ENCODE measurements at regions not wholly inside any gene's neighbourhood (a gene's known extent, or its start where the extent isn't known, plus 50 kb on each side); places are given as distances from the start of the nearest gene placed in this dataset.

GRCh38 chr6:66245231-66245630 lies 538.2 kb upstream of the EYS start:
- Histone ChIP-seq H3K4me1 (ENCODE audit: insufficient read depth) (no peaks in the 10 kb centered on the region), H3K4me2 (no peak overlapping the region), H2AFZ (no peak overlapping the region), H4K20me1 (ENCODE audit: insufficient read depth, poor library complexity, severe bottlenecking) (no peaks in the 10 kb centered on the region), H3K4me3 (no peak overlapping the region), H3K79me2 (no peaks in the 10 kb centered on the region), H3K9me3 (ENCODE audit: low read depth) (no peaks in the 10 kb centered on the region), H3K36me3 (replicated peaks; ENCODE audit: insufficient read depth, low read depth) (no peaks in the 10 kb centered on the region), H3K27ac (no peak overlapping the region), H3K27me3 (no peaks in the 10 kb centered on the region), H3K9me2 (replicated peaks; ENCODE audit: insufficient read depth) (no peaks in the 10 kb centered on the region)
- 55% methylated on average over 1 of the region's 1 CpG for WGBS (ENCODE audit: low lambda C conversion rate, missing lambda C conversion rate)
- DNase-seq (ENCODE audit: low spot score) = no peak
- TF ChIP-seq, protein P1, sequence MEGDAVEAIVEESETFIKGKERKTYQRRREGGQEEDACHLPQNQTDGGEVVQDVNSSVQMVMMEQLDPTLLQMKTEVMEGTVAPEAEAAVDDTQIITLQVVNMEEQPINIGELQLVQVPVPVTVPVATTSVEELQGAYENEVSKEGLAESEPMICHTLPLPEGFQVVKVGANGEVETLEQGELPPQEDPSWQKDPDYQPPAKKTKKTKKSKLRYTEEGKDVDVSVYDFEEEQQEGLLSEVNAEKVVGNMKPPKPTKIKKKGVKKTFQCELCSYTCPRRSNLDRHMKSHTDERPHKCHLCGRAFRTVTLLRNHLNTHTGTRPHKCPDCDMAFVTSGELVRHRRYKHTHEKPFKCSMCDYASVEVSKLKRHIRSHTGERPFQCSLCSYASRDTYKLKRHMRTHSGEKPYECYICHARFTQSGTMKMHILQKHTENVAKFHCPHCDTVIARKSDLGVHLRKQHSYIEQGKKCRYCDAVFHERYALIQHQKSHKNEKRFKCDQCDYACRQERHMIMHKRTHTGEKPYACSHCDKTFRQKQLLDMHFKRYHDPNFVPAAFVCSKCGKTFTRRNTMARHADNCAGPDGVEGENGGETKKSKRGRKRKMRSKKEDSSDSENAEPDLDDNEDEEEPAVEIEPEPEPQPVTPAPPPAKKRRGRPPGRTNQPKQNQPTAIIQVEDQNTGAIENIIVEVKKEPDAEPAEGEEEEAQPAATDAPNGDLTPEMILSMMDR (IDR thresholded peaks at IDR 0.05; ENCODE audit: poor library complexity) = no peak
- TF ChIP-seq EZH2phosphoT487 (IDR thresholded peaks at IDR 0.05; ENCODE audit: low read depth, severe bottlenecking, unreplicated experiment) (no peak), EZH2 (IDR thresholded peaks at IDR 0.05; ENCODE audit: borderline replicate concordance) (no peak)

DNA sequence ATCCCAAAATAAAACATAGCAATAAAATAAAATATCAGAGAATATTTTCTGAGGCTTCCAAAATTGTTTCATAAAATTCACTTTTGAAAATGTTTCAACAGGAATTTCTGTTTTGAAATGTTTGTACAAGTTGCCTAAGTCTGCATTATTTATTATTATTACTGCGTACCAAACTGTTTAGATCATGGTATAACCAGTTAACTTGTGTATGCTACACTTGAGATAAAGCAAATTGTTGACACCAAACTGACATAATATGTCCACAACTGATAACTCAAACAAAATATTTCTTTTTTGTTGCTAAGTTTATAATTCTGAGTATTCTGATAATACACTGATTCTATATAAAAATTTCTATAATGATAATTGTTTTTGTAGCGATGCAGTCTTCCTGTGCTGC lies 531.8 kb upstream of the EYS start:
- Histone ChIP-seq H3K79me2 (no peaks in the 10 kb centered on the region), H3K9me3 (ENCODE audit: low read depth) (no peaks in the 10 kb centered on the region), H3K4me3 (no peak overlapping the region), H4K20me1 (ENCODE audit: insufficient read depth, poor library complexity, severe bottlenecking) (no peaks in the 10 kb centered on the region), H3K4me2 (no peak overlapping the region), H3K36me3 (replicated peaks; ENCODE audit: insufficient read depth, low read depth) (no peaks in the 10 kb centered on the region), H2AFZ (no peak overlapping the region), H3K27me3 (no peaks in the 10 kb centered on the region), H3K27ac (no peak overlapping the region), H3K4me1 (ENCODE audit: insufficient read depth) (no peaks in the 10 kb centered on the region), H3K9me2 (replicated peaks; ENCODE audit: insufficient read depth) (no peaks in the 10 kb centered on the region)
- 87% methylated on average over 2 of the region's 2 CpGs for WGBS (ENCODE audit: low lambda C conversion rate, missing lambda C conversion rate)
- no peak for TF ChIP-seq EZH2 (IDR thresholded peaks at IDR 0.05; ENCODE audit: borderline replicate concordance)
- TF ChIP-seq EZH2phosphoT487 (IDR thresholded peaks at IDR 0.05; ENCODE audit: low read depth, severe bottlenecking, unreplicated experiment) = no peak
- TF ChIP-seq, protein P1 (IDR thresholded peaks at IDR 0.05; ENCODE audit: poor library complexity) = no peak
- no peak for DNase-seq (ENCODE audit: low spot score)

DNA sequence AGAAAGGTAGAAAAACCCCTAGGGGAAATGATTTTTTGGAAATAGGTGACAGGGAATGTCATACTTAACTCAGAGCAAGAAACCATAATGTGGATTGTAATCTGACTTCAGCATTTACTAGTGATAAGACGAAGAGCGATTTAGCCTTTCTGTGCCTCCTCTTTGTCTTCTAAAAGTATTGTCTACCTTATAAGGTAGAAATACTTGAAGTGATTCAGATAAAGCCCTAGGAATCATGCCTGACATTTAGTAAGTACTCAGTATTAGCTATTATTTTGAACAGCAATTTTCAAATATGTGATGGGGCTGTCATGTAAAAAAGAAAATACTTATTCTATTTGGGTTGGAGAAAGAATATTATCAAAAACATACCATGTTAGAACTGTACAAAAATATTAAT lies 525.9 kb upstream of the EYS start:
- Histone ChIP-seq H3K4me1 (ENCODE audit: insufficient read depth) (no peaks in the 10 kb centered on the region), H3K9me2 (replicated peaks; ENCODE audit: insufficient read depth) (no peaks in the 10 kb centered on the region), H3K9me3 (ENCODE audit: low read depth) (no peaks in the 10 kb centered on the region), H3K27me3 (no peaks in the 10 kb centered on the region), H3K79me2 (no peaks in the 10 kb centered on the region), H3K4me3 (no peak overlapping the region), H3K36me3 (replicated peaks; ENCODE audit: insufficient read depth, low read depth) (no peaks in the 10 kb centered on the region), H4K20me1 (ENCODE audit: insufficient read depth, poor library complexity, severe bottlenecking) (no peaks in the 10 kb centered on the region), H2AFZ (no peak overlapping the region), H3K4me2 (no peak overlapping the region), H3K27ac (no peak overlapping the region)
- DNase-seq (ENCODE audit: low spot score) = no peak
- TF ChIP-seq, protein P1 (IDR thresholded peaks at IDR 0.05; ENCODE audit: poor library complexity) = no peak
- TF ChIP-seq EZH2 (IDR thresholded peaks at IDR 0.05; ENCODE audit: borderline replicate concordance) = no peak
- TF ChIP-seq EZH2phosphoT487 (IDR thresholded peaks at IDR 0.05; ENCODE audit: low read depth, severe bottlenecking, unreplicated experiment) = no peak
- 88% methylated on average over 2 of the region's 2 CpGs for WGBS (ENCODE audit: low lambda C conversion rate, missing lambda C conversion rate)

DNA sequence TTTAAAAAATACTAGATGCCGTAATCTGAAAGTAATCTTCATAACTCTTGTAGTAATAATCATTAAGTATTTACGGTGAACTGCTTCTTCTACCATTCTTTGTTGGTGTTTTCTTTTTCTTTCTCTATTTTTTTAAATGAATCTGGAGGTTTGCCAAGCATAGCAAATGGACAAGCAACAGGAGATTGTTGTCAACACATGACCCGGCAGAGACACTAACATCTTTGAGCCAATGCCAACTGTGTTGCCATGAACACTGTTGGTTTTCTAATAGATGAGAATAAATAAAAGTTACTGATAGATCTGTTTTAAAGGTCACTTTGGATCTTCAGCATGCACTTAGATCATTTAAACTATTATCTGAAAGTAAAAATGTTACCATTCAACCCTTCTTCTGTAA lies 523.6 kb upstream of the EYS start:
- 81% methylated on average over 3 of the region's 3 CpGs for WGBS (ENCODE audit: low lambda C conversion rate, missing lambda C conversion rate)
- Histone ChIP-seq H3K9me3 (ENCODE audit: low read depth) (no peaks in the 10 kb centered on the region), H3K27ac (no peak overlapping the region), H3K9me2 (replicated peaks; ENCODE audit: insufficient read depth) (no peaks in the 10 kb centered on the region), H3K36me3 (replicated peaks; ENCODE audit: insufficient read depth, low read depth) (no peaks in the 10 kb centered on the region), H3K79me2 (no peaks in the 10 kb centered on the region), H3K4me2 (no peak overlapping the region), H2AFZ (no peak overlapping the region), H3K4me1 (ENCODE audit: insufficient read depth) (no peaks in the 10 kb centered on the region), H3K4me3 (no peak overlapping the region), H3K27me3 (no peaks in the 10 kb centered on the region), H4K20me1 (ENCODE audit: insufficient read depth, poor library complexity, severe bottlenecking) (no peaks in the 10 kb centered on the region)
- TF ChIP-seq, protein P1 (IDR thresholded peaks at IDR 0.05; ENCODE audit: poor library complexity) = no peak
- TF ChIP-seq EZH2 (IDR thresholded peaks at IDR 0.05; ENCODE audit: borderline replicate concordance) = no peak
- TF ChIP-seq EZH2phosphoT487 (IDR thresholded peaks at IDR 0.05; ENCODE audit: low read depth, severe bottlenecking, unreplicated experiment) = no peak
- no peak for DNase-seq (ENCODE audit: low spot score)

Measured in hepatocyte (in vitro differentiated cells).